Caco-2 (cell line): ENCODE measurements at regions not wholly inside any gene's neighbourhood (a gene's known extent, or its start where the extent isn't known, plus 50 kb on each side); places are given as distances from the start of the nearest gene placed in this dataset.

Experiments used
- BruUV-seq: library from RNA; stranded (reverse); fragments of 400-500 nt; replicated peaks from 2 replicates; lab custom pipeline; 2021; lab: Mats Ljungman, UMichigan
- CTCF ChIA-PET: fragments of 300-600 bp; sonication (Branson Sonifier 250); formaldehyde crosslinking; loops from one replicate; lab custom pipeline; 2022; ENCODE audit warnings: antibody characterized with exemption; lab: Charles Lee
- POLR2A ChIA-PET: fragments of 300-600 bp; sonication (Branson Sonifier 250); formaldehyde crosslinking; loops from one replicate; lab custom pipeline; 2022; ENCODE audit warnings: antibody characterized with exemption; lab: Charles Lee
- DNase-seq, 2 experiments: peaks; one replicate each; pipeline versions ENCODE4 v3.0.0 to v3.0.0-alpha.2; 2020 to 2022
- H3K27me3 ChIP-seq: replicated peaks from 2 replicates; pipeline ENCODE4 v1.6.0; 2011; ENCODE audit warnings: low read length; ENCODE audit not compliant: control insufficient read depth, insufficient read depth
- H3K36me3 ChIP-seq: 2 replicates; pipeline ENCODE4 v1.5.1; 2011; ENCODE audit warnings: low read length; ENCODE audit not compliant: control insufficient read depth, insufficient read depth
- H3K4me1 ChIP-seq: fragments of 250-450 bp; sonication (Bioruptor Pico); 2 replicates; pipeline ENCODE4 v1.5.1; 2020; ENCODE audit warnings: mild to moderate bottlenecking
- H3K4me3 ChIP-seq: 2 replicates; pipeline ENCODE4 v1.5.1; 2011; ENCODE audit warnings: low read depth, mild to moderate bottlenecking, control low read depth, low read length
- H3K9me3 ChIP-seq: fragments of 250-450 bp; sonication (Bioruptor Pico); 2 replicates; pipeline ENCODE4 v1.5.1; 2020; ENCODE audit warnings: mild to moderate bottlenecking, moderate library complexity
- H3K27ac Mint-ChIP-seq: one replicate; pipeline ENCODE4 v1.8.0; 2022; ENCODE audit warnings: mixed read lengths; ENCODE audit not compliant: unreplicated experiment
- H3K27me3 Mint-ChIP-seq: one replicate; pipeline ENCODE4 v1.8.0; 2022; ENCODE audit warnings: mixed read lengths; ENCODE audit not compliant: insufficient read depth, unreplicated experiment
- H3K36me3 Mint-ChIP-seq: one replicate; pipeline ENCODE4 v1.8.0; 2022; ENCODE audit warnings: mild to moderate bottlenecking, mixed read lengths; ENCODE audit not compliant: insufficient read depth, unreplicated experiment
- H3K4me1 Mint-ChIP-seq: one replicate; pipeline ENCODE4 v1.8.0; 2022; ENCODE audit warnings: low read depth, mixed read lengths; ENCODE audit not compliant: unreplicated experiment
- H3K4me3 Mint-ChIP-seq: one replicate; pipeline ENCODE4 v1.8.0; 2022; ENCODE audit warnings: mild to moderate bottlenecking, moderate library complexity, mixed read lengths; ENCODE audit not compliant: unreplicated experiment
- H3K9me3 Mint-ChIP-seq: one replicate; pipeline ENCODE4 v1.8.0; 2022; ENCODE audit warnings: mixed read lengths; ENCODE audit not compliant: unreplicated experiment
- intact Hi-C: fragments of 100-400 bp; cut with micrococcal nuclease; formaldehyde crosslinking; loops from one replicate; pipeline ENCODE4 v1.10.0; 2022; ENCODE audit not compliant: unreplicated experiment
- TF ChIP-seq, protein P1 (sequence below), 2 experiments: fragments of 200-600 bp in 1 of 2; IDR thresholded peaks; 1 replicate in 1 of 2; 2 replicates in 1 of 2; pipeline versions ENCODE4 v1.5.1 to v1.8.0; 2011 to 2022; ENCODE audit warnings: antibody characterized with exemption in 1 of 2, control low read depth in 1 of 2, inconsistent platforms in 1 of 2, low read depth in 1 of 2, low read length in 1 of 2, mild to moderate bottlenecking in 1 of 2, moderate library complexity in 1 of 2; ENCODE audit not compliant: insufficient read depth in 1 of 2, severe bottlenecking in 1 of 2, unreplicated experiment in 1 of 2

GRCh38 chr13:58247080-58247479, 615.5 kb downstream of the PCDH17 start:
- Mint-ChIP-seq H3K27me3 (peaks cover 2% of the 10 kb centered on the region), H3K4me3 (no peak overlapping the region), H3K9me3 (no peaks in the 10 kb centered on the region), H3K4me1 (no peaks in the 10 kb centered on the region), H3K36me3 (no peaks in the 10 kb centered on the region), H3K27ac (no peak overlapping the region)
- Histone ChIP-seq H3K4me3 (no peak overlapping the region), H3K36me3 (no peaks in the 10 kb centered on the region), H3K4me1 (no peaks in the 10 kb centered on the region), H3K27me3 (no peaks in the 10 kb centered on the region), H3K9me3 (no peaks in the 10 kb centered on the region)
- BruUV-seq = no TSS peak
- intact Hi-C loops = no loop called here
- TF ChIP-seq, protein P1, sequence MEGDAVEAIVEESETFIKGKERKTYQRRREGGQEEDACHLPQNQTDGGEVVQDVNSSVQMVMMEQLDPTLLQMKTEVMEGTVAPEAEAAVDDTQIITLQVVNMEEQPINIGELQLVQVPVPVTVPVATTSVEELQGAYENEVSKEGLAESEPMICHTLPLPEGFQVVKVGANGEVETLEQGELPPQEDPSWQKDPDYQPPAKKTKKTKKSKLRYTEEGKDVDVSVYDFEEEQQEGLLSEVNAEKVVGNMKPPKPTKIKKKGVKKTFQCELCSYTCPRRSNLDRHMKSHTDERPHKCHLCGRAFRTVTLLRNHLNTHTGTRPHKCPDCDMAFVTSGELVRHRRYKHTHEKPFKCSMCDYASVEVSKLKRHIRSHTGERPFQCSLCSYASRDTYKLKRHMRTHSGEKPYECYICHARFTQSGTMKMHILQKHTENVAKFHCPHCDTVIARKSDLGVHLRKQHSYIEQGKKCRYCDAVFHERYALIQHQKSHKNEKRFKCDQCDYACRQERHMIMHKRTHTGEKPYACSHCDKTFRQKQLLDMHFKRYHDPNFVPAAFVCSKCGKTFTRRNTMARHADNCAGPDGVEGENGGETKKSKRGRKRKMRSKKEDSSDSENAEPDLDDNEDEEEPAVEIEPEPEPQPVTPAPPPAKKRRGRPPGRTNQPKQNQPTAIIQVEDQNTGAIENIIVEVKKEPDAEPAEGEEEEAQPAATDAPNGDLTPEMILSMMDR (IDR thresholded peaks at IDR 0.05; ENCODE audit: insufficient read depth in 1 of 2, low read depth in 1 of 2, low read length in 1 of 2, severe bottlenecking in 1 of 2, unreplicated experiment in 1 of 2) = no peak
- POLR2A ChIA-PET = no interaction called here
- no peak for DNase-seq
- CTCF ChIA-PET = no interaction called here

GRCh38 chr13:58254943-58255342, 623.4 kb downstream of the PCDH17 start:
- Mint-ChIP-seq H3K9me3 (no peaks in the 10 kb centered on the region), H3K4me3 (no peak overlapping the region), H3K4me1 (peaks cover 7% of the 10 kb centered on the region), H3K27ac (no peak overlapping the region), H3K36me3 (no peaks in the 10 kb centered on the region), H3K27me3 (peaks cover 3% of the 10 kb centered on the region)
- POLR2A ChIA-PET = no interaction called here
- TF ChIP-seq, protein P1 (IDR thresholded peaks at IDR 0.05; ENCODE audit: insufficient read depth in 1 of 2, low read depth in 1 of 2, low read length in 1 of 2, severe bottlenecking in 1 of 2, unreplicated experiment in 1 of 2) = no peak
- Histone ChIP-seq H3K4me3 (no peak overlapping the region), H3K4me1 (no peaks in the 10 kb centered on the region), H3K9me3 (peaks cover 5% of the 10 kb centered on the region; the same call in 1 of the 2 replicates), H3K36me3 (no peaks in the 10 kb centered on the region), H3K27me3 (no peaks in the 10 kb centered on the region)
- intact Hi-C loops = no loop called here
- no TSS peak for BruUV-seq
- CTCF ChIA-PET = no interaction called here
- DNase-seq = no peak

- H3K27me3 ChIP-seq = no peaks in the 10 kb centered on the region
- H3K4me3 ChIP-seq = no peak overlapping the region
- H3K4me1 Mint-ChIP-seq = no peaks in the 10 kb centered on the region
- no peaks in the 10 kb centered on the region for H3K36me3 Mint-ChIP-seq
- TF ChIP-seq, protein P1 (IDR thresholded peaks at IDR 0.05; ENCODE audit: insufficient read depth in 1 of 2, low read depth in 1 of 2, low read length in 1 of 2, severe bottlenecking in 1 of 2, unreplicated experiment in 1 of 2) = no peak
- no peak overlapping the region for H3K4me3 Mint-ChIP-seq
- intact Hi-C loops = no loop called here
- ChIA-PET POLR2A (no interaction called here), CTCF (no interaction called here)
- no peak for DNase-seq
- no peaks in the 10 kb centered on the region for H3K4me1 ChIP-seq
- no TSS peak for BruUV-seq
- H3K27me3 Mint-ChIP-seq = peaks cover 6% of the 10 kb centered on the region
- no peak overlapping the region for H3K27ac Mint-ChIP-seq
- no peaks in the 10 kb centered on the region for H3K36me3 ChIP-seq
- H3K9me3 Mint-ChIP-seq = no peaks in the 10 kb centered on the region
- no peaks in the 10 kb centered on the region for H3K9me3 ChIP-seq
Measured at GRCh38 chr13:58266271-58266670, 634.7 kb downstream of the PCDH17 start.
